NCI-H2107 (cell line): ENCODE measurements at regions not wholly inside any gene's neighbourhood (a gene's known extent, or its start where the extent isn't known, plus 50 kb on each side); places are given as distances from the start of the nearest gene placed in this dataset.
"Not testable (repeated sequence)": the region's sequence is repeated elsewhere in the genome, so short reads cannot be mapped to it uniquely, and the experiment has no call there.

Experiments used
- DNase-seq: peaks from one replicate; lab custom pipeline; 2025; lab: John Stamatoyannopoulos, UW

DNA sequence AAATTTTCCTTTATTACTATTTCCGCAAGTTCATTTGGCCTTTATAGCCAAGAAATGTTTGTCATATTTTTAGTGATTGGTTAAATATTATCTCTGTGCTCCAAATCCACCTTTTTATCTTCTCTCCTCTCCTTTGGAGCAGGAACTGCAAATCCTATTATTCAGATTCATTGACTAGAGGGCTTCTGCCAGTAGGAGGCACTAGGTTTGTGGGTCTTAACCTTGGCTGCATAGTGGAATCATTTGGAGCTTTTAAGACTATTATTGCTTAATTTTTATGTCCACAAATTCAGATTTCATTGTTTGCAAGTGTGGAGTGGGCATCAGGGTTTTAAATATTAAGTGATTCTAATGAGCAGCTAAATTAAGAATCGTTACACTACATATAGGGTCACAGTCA, 75.3 kb upstream of the SYT10 start:
- no peak for DNase-seq

DNA sequence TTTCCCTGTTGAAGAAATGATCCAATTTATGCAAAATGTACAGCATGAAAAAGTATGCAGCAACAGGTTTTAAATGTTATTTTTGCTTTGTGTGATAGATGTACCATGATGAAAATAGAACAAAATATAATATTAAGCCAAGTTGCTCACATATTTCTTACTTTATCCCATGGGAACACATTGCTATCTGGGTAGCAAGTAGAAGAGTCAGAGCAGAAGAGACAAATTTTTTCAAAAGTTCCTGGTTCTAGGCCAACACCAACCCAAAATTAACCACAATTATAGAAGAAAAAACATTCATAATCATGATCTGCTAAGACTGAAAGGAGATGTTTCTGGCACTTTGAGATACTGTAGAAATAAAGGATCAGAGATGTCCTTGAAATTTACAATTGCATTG, 79.9 kb upstream of the SYT10 start:
- DNase-seq = no peak

DNA sequence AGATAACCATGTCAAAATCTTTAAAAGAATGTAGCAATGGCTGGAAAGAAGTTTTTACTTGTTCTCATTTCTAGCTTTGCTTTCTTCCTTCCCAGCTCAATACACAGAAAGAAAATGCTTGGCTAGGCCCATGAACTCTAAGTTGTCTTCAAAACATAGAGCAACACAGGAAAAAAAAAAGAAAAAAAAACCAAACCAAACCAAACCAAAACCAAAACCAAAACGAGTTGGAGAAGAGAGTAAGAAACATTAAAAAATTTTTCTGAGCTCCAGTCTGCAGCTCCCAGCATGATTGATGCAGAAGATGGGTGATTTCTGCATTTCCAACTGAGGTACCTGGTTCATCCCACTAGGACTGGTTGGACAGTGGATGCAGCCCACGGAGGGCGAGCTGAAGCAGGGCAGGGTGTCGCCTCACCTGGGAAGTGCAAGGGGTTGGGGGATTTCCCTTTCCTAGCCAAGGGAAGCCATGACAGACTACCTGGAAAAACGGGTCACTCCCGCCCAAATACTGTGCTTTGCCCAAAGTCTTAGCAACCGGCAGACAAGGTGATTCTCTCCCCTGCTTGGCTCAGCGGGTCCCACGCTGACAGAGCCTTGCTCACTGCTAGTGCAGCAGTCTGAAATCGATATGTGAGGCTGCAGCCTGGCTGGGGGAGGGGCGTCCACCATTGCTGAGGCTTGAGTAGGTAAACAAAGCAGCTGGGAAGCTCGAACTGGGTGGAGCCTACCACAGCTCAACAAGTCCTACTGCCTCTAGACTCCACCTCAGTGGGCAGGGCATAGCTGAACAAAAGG, 81.1 kb upstream of the SYT10 start:
- DNase-seq = peak; percentile 13

DNA sequence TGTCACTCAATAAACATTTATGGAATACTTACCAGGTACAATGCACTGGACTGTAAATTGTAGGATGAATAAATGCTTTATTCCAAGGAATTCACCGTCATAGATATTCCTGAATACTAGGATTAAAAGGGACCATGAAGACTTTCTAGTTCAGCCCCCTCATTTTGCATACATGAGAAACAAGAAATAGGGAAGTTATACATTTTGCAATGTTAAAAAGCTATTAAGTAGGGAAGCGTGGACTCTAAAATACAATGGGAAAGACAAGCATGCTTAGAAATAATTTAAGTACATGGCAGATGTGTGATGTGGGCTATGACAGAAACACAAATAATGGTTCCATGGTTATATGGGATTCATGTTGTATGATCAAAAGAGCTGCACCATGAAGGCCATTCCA, 89.4 kb upstream of the SYT10 start:
- no peak for DNase-seq

DNA sequence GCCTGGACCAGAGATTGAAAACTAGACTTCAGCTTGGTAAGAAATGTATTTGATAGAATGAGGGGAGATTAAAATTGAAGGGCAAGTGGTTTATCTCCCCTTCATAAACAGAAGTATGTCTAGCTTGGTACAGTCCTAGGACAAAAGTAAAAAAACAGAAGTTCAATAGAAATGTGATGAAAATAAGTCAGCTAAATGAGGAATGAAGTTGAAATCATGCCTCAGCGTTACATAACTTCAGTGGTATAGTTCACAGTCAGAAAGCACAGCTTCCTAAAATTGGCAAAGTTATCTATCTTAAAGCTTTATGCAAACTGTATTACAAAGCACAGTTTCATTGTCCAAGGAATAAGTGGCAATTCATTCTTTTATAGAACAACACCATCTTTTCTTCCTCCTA, 90.2 kb upstream of the SYT10 start:
- no peak for DNase-seq

DNA sequence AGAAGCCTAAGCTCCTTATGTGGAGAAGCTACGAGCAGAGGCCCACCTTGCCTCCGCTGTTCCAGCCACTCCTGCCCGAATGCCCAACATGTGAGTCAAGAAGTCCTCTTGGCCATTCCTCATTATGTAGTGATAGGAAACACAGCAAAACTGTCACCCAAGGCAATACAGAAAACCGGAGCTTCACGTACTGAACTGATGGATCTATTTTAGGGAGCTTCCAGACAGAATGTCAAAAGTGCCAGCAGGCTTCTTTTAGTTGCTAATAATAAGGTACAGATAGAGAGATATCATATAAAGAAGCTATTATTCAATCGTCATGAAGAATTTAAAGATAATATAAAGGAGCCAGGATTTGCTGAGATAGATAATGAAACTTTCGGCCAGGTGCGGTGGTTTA, 91.6 kb upstream of the SYT10 start:
- DNase-seq = no peak

DNA sequence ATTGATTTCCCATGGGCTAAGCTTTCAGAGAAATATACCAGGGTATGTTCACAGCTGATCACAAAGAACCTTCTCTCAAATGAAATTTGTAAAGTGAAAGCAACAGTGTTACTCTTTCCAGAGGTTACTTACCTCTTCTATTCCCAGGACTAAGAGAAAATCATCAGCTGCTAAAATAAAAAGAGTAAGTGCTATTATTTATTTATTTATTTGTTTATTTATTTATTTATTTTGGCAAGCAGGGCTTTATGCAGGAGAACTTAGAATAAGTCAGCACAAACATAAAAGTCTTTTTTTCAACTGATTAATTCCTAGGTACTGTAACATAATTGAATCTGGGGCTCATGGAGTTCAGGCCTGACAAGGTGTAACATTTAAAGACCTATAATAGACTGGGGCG, 93.9 kb upstream of the SYT10 start:
- no peak for DNase-seq

DNA sequence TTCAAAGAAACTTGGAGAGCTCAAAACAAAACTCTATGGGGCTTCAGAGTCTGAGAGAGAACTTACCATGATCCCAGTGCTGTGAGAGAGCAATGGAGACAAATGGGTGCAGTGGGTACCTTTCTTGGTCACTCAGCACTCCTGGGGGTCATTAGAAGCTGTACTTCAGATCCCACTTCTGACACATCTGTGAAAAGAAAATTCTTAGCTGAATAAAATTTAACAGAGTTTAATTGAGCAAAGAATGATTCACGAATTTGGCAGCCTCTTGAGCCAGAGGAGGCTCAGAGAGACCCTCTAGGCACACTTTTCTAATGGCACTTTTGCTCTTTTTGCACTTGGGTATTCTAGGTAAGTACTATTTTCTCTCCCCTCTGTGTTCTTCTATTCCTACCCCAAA, 96.8 kb upstream of the SYT10 start:
- DNase-seq = no peak

DNA sequence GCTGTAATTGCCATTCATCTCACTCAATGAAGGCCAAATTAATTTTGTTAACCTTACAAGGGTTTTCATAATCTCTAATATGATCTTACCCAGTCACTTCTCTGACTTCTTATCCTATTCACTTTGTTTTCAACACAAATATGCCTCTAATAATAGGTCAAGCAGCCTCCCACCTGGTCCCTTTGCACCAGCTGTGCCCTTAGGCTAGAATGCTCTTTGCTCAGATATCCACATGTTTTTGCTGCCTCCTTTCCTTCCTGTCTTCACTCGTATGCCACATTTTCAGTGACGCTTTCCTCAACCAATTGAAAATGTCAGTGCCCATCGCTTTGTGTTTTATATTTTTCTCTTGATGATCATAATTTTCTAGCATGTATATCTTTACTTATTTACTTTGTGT, 106.4 kb upstream of the SYT10 start:
- no peak for DNase-seq

DNA sequence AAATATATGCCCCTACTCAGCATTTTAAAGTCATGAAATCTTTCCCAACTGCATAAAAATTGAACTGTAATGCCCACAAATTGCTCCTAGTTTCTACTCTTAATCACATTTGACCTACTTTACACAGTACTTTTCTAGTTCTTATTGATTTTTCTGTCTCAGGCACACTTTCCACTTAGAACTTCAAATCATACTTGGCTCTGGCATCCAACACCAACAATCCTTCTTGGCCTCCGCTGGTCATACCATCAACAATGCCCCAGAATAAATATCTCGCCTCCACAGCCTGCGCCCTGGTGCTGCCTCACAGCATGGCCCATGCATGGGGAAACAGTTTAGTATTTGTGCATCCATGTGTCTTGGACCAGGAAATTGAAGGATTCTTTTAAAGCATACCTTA, 107.5 kb upstream of the SYT10 start:
- DNase-seq = no peak

DNA sequence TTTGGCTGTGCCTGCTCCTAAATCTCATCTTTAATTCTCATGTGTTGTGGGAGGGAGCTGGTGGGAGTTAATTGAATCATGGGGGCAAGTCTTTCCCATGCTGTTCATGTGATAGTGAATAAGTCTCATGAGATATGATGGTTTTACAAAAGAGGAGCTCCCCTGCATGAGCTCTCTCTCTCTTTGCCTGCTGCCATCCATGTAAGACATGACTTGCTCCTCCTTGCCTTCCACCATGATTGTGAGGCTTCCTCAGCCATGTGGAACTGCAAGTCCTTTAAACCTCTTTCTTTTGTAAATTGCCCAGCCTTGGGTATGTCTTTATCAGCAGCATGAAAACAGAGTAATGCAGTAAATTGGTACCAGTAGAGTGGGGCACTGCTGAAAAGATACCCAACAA, 110.6 kb upstream of the SYT10 start:
- not testable (repeated sequence) for DNase-seq

DNA sequence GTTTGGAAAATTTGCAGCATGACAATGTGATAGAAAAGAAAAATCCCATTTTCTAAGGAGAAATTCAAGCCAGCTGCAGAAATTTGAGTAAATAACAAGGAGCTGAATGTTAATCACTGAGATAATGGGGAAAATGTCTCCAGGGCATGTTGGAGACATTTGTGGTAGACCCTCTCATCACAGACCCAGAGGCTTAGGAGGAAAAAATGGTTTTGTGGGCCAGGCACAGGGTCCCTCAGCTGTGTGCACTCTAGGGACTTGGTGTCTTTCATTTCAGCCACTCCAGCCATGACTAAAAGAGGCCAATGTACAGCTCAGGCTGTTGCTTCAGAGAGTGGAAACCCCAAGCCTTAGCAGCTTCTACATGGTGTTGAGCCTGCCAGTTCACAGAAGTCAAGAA, 111.4 kb upstream of the SYT10 start:
- no peak for DNase-seq

DNA sequence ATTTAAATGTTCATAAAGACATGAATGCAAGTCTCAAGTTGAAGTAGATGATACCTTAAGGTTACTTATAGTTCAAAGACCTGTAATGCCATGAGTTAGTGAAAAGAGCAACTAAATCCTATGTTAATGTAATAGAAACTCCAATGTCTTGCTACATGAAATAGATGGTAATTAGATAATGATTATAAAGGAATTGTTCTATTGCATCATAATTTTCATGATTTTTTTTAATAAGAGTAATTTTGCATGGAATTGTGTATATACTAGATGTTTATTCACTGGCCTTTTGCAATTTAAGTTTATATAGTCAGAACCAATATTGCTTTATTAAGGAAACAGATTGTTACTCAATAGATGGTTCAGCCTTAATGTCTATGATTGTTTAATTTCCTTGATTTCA, 115.5 kb upstream of the SYT10 start:
- DNase-seq = no peak

DNA sequence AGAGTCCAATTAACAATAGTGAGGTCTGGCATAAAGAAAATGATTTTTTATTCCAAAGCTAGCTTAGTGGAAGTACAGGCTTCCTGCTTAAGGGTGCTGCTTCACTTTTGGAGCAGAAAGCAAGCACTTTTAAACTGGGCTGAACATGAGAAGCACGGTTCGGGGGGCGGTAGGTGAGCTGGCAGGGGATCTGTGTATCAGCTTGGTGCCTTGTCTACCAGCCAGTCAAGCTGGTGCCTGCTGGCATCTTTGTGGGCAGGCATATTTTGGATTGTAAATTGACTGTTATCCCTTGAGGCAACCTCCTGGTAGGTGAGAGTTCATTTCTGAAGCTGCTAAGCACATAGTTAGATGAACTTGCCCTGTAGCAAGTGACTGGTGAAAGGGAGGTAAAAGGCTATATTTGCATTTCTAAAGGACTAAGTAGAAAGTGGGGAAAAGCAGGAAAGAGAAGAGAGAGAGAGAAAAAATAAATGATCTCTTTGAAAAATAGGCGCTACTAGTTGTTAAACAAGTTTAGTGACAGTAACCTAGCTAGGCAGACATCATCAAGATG, 121.1 kb upstream of the SYT10 start:
- no peak for DNase-seq

DNA sequence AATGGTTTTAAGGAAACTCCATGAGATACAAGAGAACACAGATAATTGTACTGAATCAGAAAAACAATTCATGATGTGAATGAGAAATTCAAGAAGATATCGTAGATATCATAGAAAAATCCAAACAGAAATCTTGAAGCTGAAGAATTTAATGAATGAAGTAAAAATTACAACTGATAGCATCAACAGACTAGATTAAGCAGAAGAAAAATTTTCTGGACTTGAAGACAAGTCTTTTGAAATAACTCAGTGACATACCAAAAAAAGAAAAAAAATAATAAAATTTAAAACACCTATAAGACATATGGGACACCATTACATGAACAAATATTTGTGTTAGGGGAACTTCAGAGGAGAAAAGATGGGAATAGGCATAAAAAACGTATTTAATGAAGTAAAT, 122.8 kb upstream of the SYT10 start:
- no peak for DNase-seq

DNA sequence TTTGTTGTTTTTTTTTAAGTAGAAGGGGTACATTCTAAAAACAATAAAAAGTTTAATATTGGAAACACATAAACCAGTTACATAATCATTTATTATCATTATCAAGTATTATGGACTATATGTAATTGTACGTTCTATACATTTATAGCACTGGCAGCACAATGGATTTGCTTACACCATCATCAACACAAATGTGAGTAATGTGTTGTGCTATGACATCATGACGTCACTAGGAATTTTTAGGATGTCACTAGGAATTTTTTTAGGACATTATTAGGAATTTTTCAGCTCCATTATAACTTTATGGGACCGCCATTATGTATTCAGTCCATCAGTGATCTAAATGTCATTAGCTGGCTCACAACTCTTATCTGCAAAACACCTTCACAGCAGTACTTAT, 126.8 kb upstream of the SYT10 start:
- DNase-seq = no peak

DNA sequence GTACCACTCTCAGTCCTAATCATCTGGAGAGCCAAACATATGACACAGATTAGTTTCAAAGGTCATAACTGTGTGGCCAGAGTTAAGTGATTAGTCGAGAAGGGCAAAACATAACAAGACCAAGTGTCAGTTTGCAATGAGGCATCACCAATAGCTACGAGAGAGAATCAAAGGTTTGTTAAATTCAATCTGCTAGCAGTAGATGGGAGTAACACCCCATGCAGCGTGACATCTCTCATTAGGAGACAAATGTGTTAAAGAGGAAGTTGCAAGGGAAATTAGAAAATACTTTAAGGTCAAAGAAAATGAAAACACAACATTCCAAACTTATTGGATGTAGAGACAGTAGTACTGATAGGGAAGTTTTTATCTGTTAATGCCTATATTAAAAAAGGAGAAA, 135.7 kb upstream of the SYT10 start:
- no peak for DNase-seq

DNA sequence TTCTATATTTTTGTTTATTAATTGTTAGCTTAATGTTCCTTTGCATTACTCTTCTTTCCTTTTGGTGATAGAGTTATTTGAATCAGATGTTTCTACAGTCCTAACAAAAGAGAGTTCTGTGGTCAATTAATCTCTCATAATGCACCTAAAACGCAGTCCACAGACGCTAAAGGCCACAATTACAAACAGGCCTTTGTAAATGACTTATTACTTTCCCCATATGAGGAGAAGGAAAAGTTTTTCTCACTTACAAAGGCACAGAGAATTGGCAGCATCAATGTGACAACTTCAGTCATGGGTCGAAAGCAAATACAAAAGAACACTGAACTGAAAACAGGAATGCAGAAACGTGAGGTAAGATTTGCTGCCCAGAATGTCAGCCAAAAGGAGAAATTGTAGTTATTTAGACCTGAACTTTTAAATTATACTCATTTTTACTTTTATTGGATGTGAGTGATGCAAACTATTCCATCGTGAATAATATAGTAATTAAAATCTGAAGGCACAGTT, 142.0 kb upstream of the SYT10 start:
- DNase-seq = no peak

DNA sequence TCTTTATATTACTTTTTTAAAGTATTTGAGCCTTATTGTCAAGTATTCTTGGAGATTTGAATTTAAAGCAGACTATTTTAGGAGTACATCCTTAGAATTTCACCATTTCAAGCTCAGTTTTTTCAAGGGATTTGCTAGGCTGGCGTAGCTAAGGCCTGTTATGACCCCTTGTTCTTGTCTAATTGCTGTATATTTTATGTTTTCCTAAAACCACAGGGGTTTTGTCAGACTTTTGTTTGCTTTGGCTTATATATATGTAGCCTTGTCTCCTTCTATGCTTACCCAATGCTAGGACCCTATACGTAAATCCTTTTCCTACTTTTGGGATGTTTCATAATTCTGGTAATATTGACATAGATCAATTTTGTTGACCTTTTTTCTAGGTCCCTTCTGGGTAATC, 147.0 kb upstream of the SYT10 start:
- no peak for DNase-seq

DNA sequence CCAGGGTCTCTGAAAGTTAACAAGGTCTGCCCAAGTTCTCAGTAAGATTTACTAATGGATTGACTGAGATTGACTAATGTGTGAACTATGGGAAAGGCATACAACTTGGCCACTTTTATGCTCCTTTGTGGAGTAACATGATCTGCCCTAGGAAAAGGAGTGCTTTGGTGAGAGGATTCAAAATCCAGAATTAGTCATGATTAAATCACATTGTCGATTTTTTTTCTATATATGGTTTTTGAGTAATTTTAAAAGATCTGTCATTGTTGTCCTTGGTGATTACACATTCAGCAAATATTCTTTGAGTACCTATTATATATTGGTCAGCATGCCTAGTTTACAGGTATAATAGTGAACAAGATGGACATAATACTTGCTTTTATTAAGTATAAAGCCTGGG, 147.7 kb upstream of the SYT10 start:
- DNase-seq = no peak

DNA sequence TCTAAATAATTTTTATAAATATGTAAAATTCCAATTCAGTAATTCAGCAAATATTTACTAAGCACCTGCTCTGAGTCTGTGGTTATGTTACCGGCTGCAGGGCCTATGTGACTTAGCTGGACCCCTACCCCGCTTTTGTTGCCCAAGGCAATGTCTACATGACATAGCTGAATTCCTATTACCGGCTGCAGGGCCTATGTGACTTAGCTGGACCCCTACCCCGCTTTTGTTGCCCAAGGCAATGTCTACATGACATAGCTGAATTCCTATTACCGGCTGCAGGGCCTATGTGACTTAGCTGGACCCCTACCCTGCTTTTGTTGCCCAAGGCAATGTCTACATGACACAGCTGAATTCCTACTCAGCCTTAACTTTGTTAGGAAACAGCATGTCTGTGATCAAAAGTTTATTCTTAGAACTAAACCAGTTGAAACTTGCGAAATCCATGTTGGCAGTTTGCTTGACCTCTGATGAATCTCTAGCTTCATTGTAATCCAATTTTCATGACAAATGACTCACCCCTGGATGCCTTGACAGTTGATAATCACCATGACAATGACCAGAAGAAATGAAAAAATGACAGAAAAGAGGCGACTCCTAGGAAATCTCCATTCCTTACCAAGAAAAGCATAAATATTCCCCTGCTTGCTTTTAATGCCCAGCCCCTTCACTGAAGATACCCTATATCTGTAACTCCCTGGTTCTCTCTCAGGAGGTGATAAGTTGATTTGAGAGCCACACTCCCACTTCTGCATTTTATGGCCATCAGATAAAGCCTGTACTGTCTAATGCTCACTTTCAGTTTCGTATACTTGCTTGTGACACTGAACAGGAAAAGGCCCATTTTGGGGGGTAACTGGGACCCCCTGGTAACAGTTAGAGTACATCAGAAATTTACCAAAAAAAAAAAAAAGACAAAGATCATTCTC, 148.4 kb upstream of the SYT10 start:
- no peak for DNase-seq

DNA sequence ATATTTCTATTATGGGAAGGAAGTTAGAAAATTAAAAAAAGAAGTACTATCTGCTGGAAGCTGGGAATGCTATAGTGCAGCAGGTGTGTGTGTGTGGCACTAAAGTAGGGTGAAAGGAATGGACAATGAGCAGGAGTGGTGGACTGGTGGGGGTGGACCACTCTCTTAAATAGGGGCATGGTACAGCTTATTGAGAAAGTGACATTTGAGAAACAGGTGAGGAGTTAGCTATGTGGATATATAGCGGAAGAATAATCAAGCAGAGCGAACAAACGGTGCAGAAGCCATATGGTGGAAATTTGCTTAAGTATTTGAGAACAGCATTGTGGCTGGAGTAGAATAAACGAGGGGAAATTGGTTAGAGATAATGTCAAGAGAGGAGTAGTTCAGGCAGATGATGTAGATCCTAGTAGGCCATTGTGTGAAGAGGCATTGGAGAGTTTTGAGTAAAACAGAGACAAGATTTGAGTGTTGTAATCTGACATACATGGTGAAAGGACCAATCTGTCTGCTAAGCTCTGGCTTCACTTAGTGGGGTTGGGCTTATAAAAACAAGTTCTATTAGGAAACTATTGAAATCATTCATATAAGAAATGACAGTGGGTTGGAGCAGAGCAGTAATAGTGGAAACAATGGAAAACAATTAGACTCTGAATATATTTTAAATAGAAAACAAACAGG, 149.2 kb upstream of the SYT10 start:
- DNase-seq = no peak
